ENCODE measurements at regions not wholly inside any gene's neighbourhood (a gene's known extent, or its start where the extent isn't known, plus 50 kb on each side); places are given as distances from the start of the nearest gene placed in this dataset.
"Not testable (repeated sequence)": the region's sequence is repeated elsewhere in the genome, so short reads cannot be mapped to it uniquely, and the experiment has no call there.

- Histone ChIP-seq H3K9me3 (no peaks in the 10 kb centered on the region), H3K4me1 (no peaks in the 10 kb centered on the region), H3K27ac (no peak overlapping the region), H3K36me3 (no peaks in the 10 kb centered on the region), H3K4me3 (no peak overlapping the region), H3K27me3 (no peaks in the 10 kb centered on the region)
- no peak for TF ChIP-seq POLR2AphosphoS5 (IDR thresholded peaks at IDR 0.05)
- no peak for TF ChIP-seq POLR2A (IDR thresholded peaks at IDR 0.05)
- TF ChIP-seq CTCF (IDR thresholded peaks at IDR 0.05), result no peak
- intact Hi-C loops (cut with DNase I; ENCODE audit: low total_unique reads), result no loop called here
- DNase-seq (ENCODE audit: low spot score in 2 of 2), result no peak
These were observed 252.3 kb downstream of the ABCC12 start for GRCh38 chr16:47903470-47903869.

GRCh38 chr16:47897105-47897504 is 258.7 kb downstream of the ABCC12 start:
- intact Hi-C loops (cut with DNase I; ENCODE audit: low total_unique reads); H3K27ac ChIP-seq; H3K4me3 ChIP-seq; H3K36me3 ChIP-seq; DNase-seq (ENCODE audit: low spot score in 2 of 2); H3K27me3 ChIP-seq; H3K9me3 ChIP-seq; H3K4me1 ChIP-seq: not testable (repeated sequence)

- no peak overlapping the region for H3K27ac ChIP-seq
- H3K27me3 ChIP-seq, result no peaks in the 10 kb centered on the region
- TF ChIP-seq POLR2A (IDR thresholded peaks at IDR 0.05), result no peak
- TF ChIP-seq CTCF (IDR thresholded peaks at IDR 0.05), result no peak
- no peak for TF ChIP-seq POLR2AphosphoS5 (IDR thresholded peaks at IDR 0.05)
- no peaks in the 10 kb centered on the region for H3K36me3 ChIP-seq
- intact Hi-C loops (cut with DNase I; ENCODE audit: low total_unique reads), result no loop called here
- H3K4me1 ChIP-seq, result no peaks in the 10 kb centered on the region
- no peaks in the 10 kb centered on the region for H3K9me3 ChIP-seq
- no peak overlapping the region for H3K4me3 ChIP-seq
- DNase-seq (ENCODE audit: low spot score in 2 of 2), result no peak
These were observed 260.6 kb downstream of the ABCC12 start for GRCh38 chr16:47895146-47895545.

- intact Hi-C loops (cut with DNase I; ENCODE audit: low total_unique reads), result no loop called here
- DNase-seq (ENCODE audit: low spot score in 2 of 2), result no peak
- no peaks in the 10 kb centered on the region for H3K9me3 ChIP-seq
- H3K4me1 ChIP-seq, result no peaks in the 10 kb centered on the region
- H3K27ac ChIP-seq, result no peak overlapping the region
- H3K4me3 ChIP-seq, result no peak overlapping the region
- H3K36me3 ChIP-seq, result no peaks in the 10 kb centered on the region
- no peaks in the 10 kb centered on the region for H3K27me3 ChIP-seq
- TF ChIP-seq POLR2AphosphoS5 (IDR thresholded peaks at IDR 0.05) (no peak), CTCF (IDR thresholded peaks at IDR 0.05) (no peak), POLR2A (IDR thresholded peaks at IDR 0.05) (no peak)
These were observed 262.8 kb downstream of the ABCC12 start for GRCh38 chr16:47892999-47893398.

GRCh38 chr16:47888734-47889133 is 267.1 kb downstream of the ABCC12 start:
- Histone ChIP-seq H3K27me3 (no peaks in the 10 kb centered on the region), H3K27ac (no peak overlapping the region), H3K9me3 (no peaks in the 10 kb centered on the region), H3K36me3 (no peaks in the 10 kb centered on the region), H3K4me1 (no peaks in the 10 kb centered on the region), H3K4me3 (no peak overlapping the region)
- TF ChIP-seq POLR2AphosphoS5 (IDR thresholded peaks at IDR 0.05), result no peak
- no peak for TF ChIP-seq CTCF (IDR thresholded peaks at IDR 0.05)
- TF ChIP-seq POLR2A (IDR thresholded peaks at IDR 0.05), result no peak
- intact Hi-C loops (cut with DNase I; ENCODE audit: low total_unique reads), result no loop called here
- no peak for DNase-seq (ENCODE audit: low spot score in 2 of 2)

GRCh38 chr16:47888142-47888541 is 267.7 kb downstream of the ABCC12 start:
- Histone ChIP-seq H3K4me3 (no peak overlapping the region), H3K27ac (no peak overlapping the region), H3K9me3 (no peaks in the 10 kb centered on the region), H3K27me3 (no peaks in the 10 kb centered on the region), H3K36me3 (no peaks in the 10 kb centered on the region), H3K4me1 (no peaks in the 10 kb centered on the region)
- intact Hi-C loops (cut with DNase I; ENCODE audit: low total_unique reads), result no loop called here
- TF ChIP-seq POLR2A (IDR thresholded peaks at IDR 0.05) (no peak), POLR2AphosphoS5 (IDR thresholded peaks at IDR 0.05) (no peak), CTCF (IDR thresholded peaks at IDR 0.05) (no peak)
- no peak for DNase-seq (ENCODE audit: low spot score in 2 of 2)
